Panc1 (cell line): ENCODE measurements at regions not wholly inside any gene's neighbourhood (a gene's known extent, or its start where the extent isn't known, plus 50 kb on each side); places are given as distances from the start of the nearest gene placed in this dataset.

Experiments
- ATAC-seq: fragments of 200-7000 bp; cut with Tn5 transposase; 2 replicates; pipeline ENCODE4 v1.9.1; 2020; ENCODE audit warnings: mild to moderate bottlenecking, moderate library complexity
- BruUV-seq: library from RNA; stranded (reverse); fragments of 400-500 nt; replicated peaks from 2 replicates; lab custom pipeline; 2021; lab: Mats Ljungman, UMichigan
- CTCF ChIA-PET: fragments of 300-600 bp; sonication (Branson Sonifier 250); formaldehyde crosslinking; loops from one replicate; lab custom pipeline; 2022; ENCODE audit warnings: antibody characterized with exemption; lab: Charles Lee
- POLR2A ChIA-PET: fragments of 300-600 bp; sonication (Branson Sonifier 250); formaldehyde crosslinking; loops from one replicate; lab custom pipeline; 2022; ENCODE audit warnings: antibody characterized with exemption; lab: Charles Lee
- DNase-seq: peaks from one replicate; pipeline ENCODE4 v3.0.0-alpha.2; 2010; ENCODE audit warnings: low read depth, low spot score
- H3K27ac ChIP-seq: 2 replicates; pipeline ENCODE4 v1.5.1; 2011; ENCODE audit warnings: mild to moderate bottlenecking, low read length, inconsistent platforms
- H3K27me3 ChIP-seq: fragments of 200-500 bp; sonication (Bioruptor generic); 2 replicates; pipeline ENCODE4 v1.6.0; 2014; ENCODE audit warnings: low read length, inconsistent platforms; ENCODE audit not compliant: control insufficient read depth, insufficient read depth
- H3K36me3 ChIP-seq: fragments of 200-500 bp; sonication (Bioruptor generic); 2 replicates; pipeline ENCODE4 v1.5.1; 2014; ENCODE audit warnings: inconsistent platforms, mild to moderate bottlenecking, low read length, moderate library complexity; ENCODE audit not compliant: control insufficient read depth, insufficient read depth
- H3K4me1 ChIP-seq: 2 replicates; pipeline ENCODE4 v1.5.1; 2011; ENCODE audit warnings: inconsistent platforms, mild to moderate bottlenecking, low read length, moderate library complexity; ENCODE audit not compliant: control insufficient read depth, insufficient read depth
- H3K4me3 ChIP-seq, 2 experiments: 2 replicates each; pipeline ENCODE4 v1.5.1; 2011 to 2012; ENCODE audit warnings: low read depth in 2 of 2, low read length in 2 of 2, mild to moderate bottlenecking in 2 of 2, inconsistent platforms in 1 of 2, moderate library complexity in 1 of 2
- H3K9me3 ChIP-seq: fragments of 200-500 bp; sonication (Bioruptor generic); 2 replicates; pipeline ENCODE4 v1.5.1; 2014; ENCODE audit warnings: low read depth, mild to moderate bottlenecking, inconsistent platforms, low read length, moderate library complexity; ENCODE audit not compliant: control insufficient read depth, insufficient read depth
- CTCF ChIP-seq: fragments of 450-650 bp; IDR thresholded peaks from 2 replicates; pipeline ENCODE4 v1.5.1; 2017; ENCODE audit warnings: mild to moderate bottlenecking
- POLR2AphosphoS5 ChIP-seq: IDR thresholded peaks from 2 replicates; pipeline ENCODE4 v1.6.1; 2012; ENCODE audit warnings: mild to moderate bottlenecking, low read depth, low read length, moderate library complexity
- REST ChIP-seq, 2 experiments: IDR thresholded peaks; 2 replicates each; pipeline ENCODE4 v1.6.1; 2011 to 2012; ENCODE audit warnings: low read depth in 2 of 2, control low read depth in 1 of 2, low read length in 1 of 2, mild to moderate bottlenecking in 1 of 2, moderate library complexity in 1 of 2; ENCODE audit not compliant: insufficient read depth in 1 of 2
- SIN3A ChIP-seq: IDR thresholded peaks from 2 replicates; pipeline ENCODE4 v1.6.1; 2012; ENCODE audit warnings: low read depth, mild to moderate bottlenecking, low read length, moderate library complexity, borderline replicate concordance; ENCODE audit not compliant: insufficient read depth
- TCF7L2 ChIP-seq: IDR thresholded peaks from 2 replicates; pipeline ENCODE4 v1.6.1; 2011; ENCODE audit warnings: mild to moderate bottlenecking, low read depth, low read length, inconsistent platforms
- in situ Hi-C: cut with HindIII; loops from 2 replicates; pipeline ENCODE4 v1.10.0; 2016; ENCODE audit warnings: low sequenced_read_pairs, low pct_unique_long_range_greater_than_20kb
- intact Hi-C: fragments of 100-400 bp; cut with micrococcal nuclease; formaldehyde crosslinking; loops from one replicate; pipeline ENCODE4 v1.10.0; 2022; ENCODE audit not compliant: unreplicated experiment

- H3K9me3 ChIP-seq: peaks cover 12% of the 10 kb centered on the region; the same call in 1 of the 2 replicates
- DNase-seq (no peak), ATAC-seq (no peak)
- ChIA-PET CTCF (no interaction called here), POLR2A (no interaction called here)
- in situ Hi-C loops (no loop called here), intact Hi-C loops (no loop called here)
- H3K27ac ChIP-seq: no peak overlapping the region
- H3K4me3 ChIP-seq: no peak overlapping the region
- TF ChIP-seq TCF7L2: no peak
- no peak for TF ChIP-seq REST (IDR thresholded peaks at IDR 0.05; ENCODE audit: insufficient read depth in 1 of 2, low read depth in 2 of 2, low read length in 1 of 2)
- no peak for TF ChIP-seq SIN3A
- TF ChIP-seq CTCF: no peak
- no peak for TF ChIP-seq POLR2AphosphoS5
- H3K36me3 ChIP-seq: no peaks in the 10 kb centered on the region
- no peaks in the 10 kb centered on the region for H3K27me3 ChIP-seq
- no TSS peak for BruUV-seq
- H3K4me1 ChIP-seq: no peaks in the 10 kb centered on the region
Observed at GRCh38 chr11:127490896-127491295, 490.3 kb upstream of the KIRREL3 start.

DNA sequence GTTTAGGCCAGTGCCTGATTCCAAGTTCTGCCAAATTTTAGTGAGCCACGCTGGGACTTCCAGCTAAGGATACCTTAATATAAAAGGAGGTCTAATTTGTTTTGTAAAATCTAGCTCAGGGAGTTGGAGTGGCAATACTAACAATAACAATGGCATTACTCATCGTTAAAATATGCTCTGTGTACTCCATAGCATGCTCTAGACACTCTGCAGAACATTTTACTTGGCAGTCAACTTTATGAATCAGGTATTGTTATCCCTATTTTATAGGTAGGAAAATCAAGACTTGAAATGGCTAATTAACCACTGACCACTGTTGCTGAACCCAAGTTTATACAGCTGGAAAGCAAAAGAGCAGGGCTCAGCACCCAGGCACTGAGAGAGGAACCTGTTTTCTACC, 485.0 kb upstream of the KIRREL3 start:
- no TSS peak for BruUV-seq
- Histone ChIP-seq H3K27ac (no peak overlapping the region), H3K4me3 (no peak overlapping the region), H3K4me1 (no peaks in the 10 kb centered on the region), H3K27me3 (no peaks in the 10 kb centered on the region), H3K9me3 (no peaks in the 10 kb centered on the region), H3K36me3 (no peaks in the 10 kb centered on the region)
- peak; percentile 20 for DNase-seq
- intact Hi-C loops (no loop called here), in situ Hi-C loops (no loop called here)
- ChIA-PET CTCF (no interaction called here), POLR2A (no interaction called here)
- TF ChIP-seq SIN3A (no peak), POLR2AphosphoS5 (no peak), TCF7L2 (no peak), CTCF (no peak), REST (IDR thresholded peaks at IDR 0.05; ENCODE audit: insufficient read depth in 1 of 2, low read depth in 2 of 2, low read length in 1 of 2) (no peak)
- ATAC-seq: peak; percentile 86
